ENCODE measurements at regions not wholly inside any gene's neighbourhood (a gene's known extent, or its start where the extent isn't known, plus 50 kb on each side); places are given as distances from the start of the nearest gene placed in this dataset.

GRCh38 chr5:3962113-3962512, 366.5 kb downstream of the IRX1 start:
- TF ChIP-seq CTCF (IDR thresholded peaks at IDR 0.05; ENCODE audit: low read length) (no peak), EZH2 (optimal IDR thresholded peaks at IDR 0.05; ENCODE audit: low read depth, low read length) (no peak), EZH2phosphoT487 (IDR thresholded peaks at IDR 0.05; ENCODE audit: low read length) (no peak)

Measured in MM.1S (cell line).